Breast epithelium (tissue), 3 donors: ENCODE measurements at regions not wholly inside any gene's neighbourhood (a gene's known extent, or its start where the extent isn't known, plus 50 kb on each side); places are given as distances from the start of the nearest gene placed in this dataset.

Experiments used
- POLR2A ChIP-seq: fragments of 450-650 bp; IDR thresholded peaks from one replicate; pipeline ENCODE4 v1.6.1; 2016; ENCODE audit warnings: antibody characterized with exemption, mild to moderate bottlenecking, moderate library complexity
- TF ChIP-seq, protein P1 (sequence below), 3 donors: fragments of 450-650 bp; IDR thresholded peaks; one replicate each; pipeline ENCODE4 v1.5.1; 2016 to 2017; ENCODE audit warnings: antibody characterized with exemption in 3 of 3, mild to moderate bottlenecking in 3 of 3, moderate library complexity in 3 of 3

DNA sequence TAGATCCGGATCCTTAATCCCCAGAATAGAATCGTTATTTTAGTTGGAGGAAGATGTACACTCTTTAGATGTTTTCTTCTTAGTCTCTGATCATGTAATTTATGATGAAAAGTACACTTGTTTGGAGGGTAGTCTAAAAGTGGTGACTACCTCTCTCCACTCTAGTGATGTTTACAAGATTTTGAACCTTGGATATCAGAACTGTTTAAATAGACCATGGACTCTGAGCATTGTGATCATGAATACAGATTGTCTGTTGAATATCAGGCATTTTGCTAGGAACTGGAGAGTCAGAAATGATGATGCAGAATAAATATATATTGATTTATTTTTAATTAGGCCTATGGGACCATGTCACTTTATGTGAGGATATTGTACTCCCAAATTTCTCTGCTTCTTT is 706.3 kb upstream of the WWC1 start:
- TF ChIP-seq, protein P1, sequence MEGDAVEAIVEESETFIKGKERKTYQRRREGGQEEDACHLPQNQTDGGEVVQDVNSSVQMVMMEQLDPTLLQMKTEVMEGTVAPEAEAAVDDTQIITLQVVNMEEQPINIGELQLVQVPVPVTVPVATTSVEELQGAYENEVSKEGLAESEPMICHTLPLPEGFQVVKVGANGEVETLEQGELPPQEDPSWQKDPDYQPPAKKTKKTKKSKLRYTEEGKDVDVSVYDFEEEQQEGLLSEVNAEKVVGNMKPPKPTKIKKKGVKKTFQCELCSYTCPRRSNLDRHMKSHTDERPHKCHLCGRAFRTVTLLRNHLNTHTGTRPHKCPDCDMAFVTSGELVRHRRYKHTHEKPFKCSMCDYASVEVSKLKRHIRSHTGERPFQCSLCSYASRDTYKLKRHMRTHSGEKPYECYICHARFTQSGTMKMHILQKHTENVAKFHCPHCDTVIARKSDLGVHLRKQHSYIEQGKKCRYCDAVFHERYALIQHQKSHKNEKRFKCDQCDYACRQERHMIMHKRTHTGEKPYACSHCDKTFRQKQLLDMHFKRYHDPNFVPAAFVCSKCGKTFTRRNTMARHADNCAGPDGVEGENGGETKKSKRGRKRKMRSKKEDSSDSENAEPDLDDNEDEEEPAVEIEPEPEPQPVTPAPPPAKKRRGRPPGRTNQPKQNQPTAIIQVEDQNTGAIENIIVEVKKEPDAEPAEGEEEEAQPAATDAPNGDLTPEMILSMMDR (IDR thresholded peaks at IDR 0.05): no peak
- no peak for TF ChIP-seq POLR2A
